ENCODE measurements at regions not wholly inside any gene's neighbourhood (a gene's known extent, or its start where the extent isn't known, plus 50 kb on each side); places are given as distances from the start of the nearest gene placed in this dataset.

DNA sequence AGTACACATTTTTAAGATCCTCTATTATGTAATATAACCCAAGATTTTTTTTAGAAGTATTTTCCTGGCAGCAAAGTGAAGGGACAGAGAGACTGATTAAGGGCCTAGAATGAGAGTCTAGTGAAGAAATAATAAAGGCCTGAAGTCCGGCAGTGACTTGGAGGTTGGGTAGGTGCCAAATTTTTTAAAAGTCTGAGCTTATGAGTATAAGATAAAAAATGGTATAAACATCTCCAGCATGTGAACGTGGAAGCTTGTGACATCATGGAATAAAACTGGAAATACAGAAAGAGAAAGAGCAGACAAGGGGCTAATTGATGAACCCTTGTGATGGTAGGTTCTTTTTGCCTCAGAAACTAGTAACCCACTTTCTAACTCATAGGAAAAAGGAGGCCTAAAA is 174.6 kb downstream of the SUCLA2 start:
- TF ChIP-seq, protein P1, sequence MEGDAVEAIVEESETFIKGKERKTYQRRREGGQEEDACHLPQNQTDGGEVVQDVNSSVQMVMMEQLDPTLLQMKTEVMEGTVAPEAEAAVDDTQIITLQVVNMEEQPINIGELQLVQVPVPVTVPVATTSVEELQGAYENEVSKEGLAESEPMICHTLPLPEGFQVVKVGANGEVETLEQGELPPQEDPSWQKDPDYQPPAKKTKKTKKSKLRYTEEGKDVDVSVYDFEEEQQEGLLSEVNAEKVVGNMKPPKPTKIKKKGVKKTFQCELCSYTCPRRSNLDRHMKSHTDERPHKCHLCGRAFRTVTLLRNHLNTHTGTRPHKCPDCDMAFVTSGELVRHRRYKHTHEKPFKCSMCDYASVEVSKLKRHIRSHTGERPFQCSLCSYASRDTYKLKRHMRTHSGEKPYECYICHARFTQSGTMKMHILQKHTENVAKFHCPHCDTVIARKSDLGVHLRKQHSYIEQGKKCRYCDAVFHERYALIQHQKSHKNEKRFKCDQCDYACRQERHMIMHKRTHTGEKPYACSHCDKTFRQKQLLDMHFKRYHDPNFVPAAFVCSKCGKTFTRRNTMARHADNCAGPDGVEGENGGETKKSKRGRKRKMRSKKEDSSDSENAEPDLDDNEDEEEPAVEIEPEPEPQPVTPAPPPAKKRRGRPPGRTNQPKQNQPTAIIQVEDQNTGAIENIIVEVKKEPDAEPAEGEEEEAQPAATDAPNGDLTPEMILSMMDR (IDR thresholded peaks at IDR 0.05; ENCODE audit: low read depth, low read length): no peak
- TF ChIP-seq POLR2A (IDR thresholded peaks at IDR 0.05; ENCODE audit: extremely low read depth, insufficient read length): no peak
- TF ChIP-seq, protein P2, sequence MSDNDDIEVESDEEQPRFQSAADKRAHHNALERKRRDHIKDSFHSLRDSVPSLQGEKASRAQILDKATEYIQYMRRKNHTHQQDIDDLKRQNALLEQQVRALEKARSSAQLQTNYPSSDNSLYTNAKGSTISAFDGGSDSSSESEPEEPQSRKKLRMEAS (IDR thresholded peaks at IDR 0.05; ENCODE audit: low read depth, low read length): no peak
- no peak for TF ChIP-seq MYC (IDR thresholded peaks at IDR 0.05; ENCODE audit: low read depth, low read length)
- no peak for DNase-seq (ENCODE audit: low read depth)
- no peak overlapping the region for H3K4me3 ChIP-seq (ENCODE audit: low read depth, low read length)

DNA sequence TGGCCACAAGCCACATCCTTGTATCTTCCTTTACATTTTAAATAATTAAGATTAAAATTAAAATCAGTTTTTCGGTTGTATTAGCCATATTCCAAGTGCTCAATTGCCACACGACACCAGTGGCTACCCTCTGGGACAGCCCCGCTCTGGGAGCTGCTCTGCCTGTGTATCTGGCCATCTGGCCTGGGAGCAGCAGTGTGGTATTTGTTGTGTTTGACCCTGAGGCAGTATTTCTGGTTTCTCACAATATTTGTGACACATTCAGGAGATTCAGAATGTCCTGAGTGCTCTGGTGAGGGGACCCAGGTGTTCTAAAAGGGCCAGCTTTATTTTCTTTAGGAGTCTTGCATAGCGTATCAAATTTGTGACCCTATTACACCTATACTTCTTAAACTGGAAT is 179.0 kb downstream of the SUCLA2 start:
- TF ChIP-seq, protein P1 (IDR thresholded peaks at IDR 0.05; ENCODE audit: low read depth, low read length): no peak
- TF ChIP-seq POLR2A (IDR thresholded peaks at IDR 0.05; ENCODE audit: extremely low read depth, insufficient read length) (no peak), MYC (IDR thresholded peaks at IDR 0.05; ENCODE audit: low read depth, low read length) (no peak)
- TF ChIP-seq, protein P2 (IDR thresholded peaks at IDR 0.05; ENCODE audit: low read depth, low read length): no peak
- no peak for DNase-seq (ENCODE audit: low read depth)
- no peak overlapping the region for H3K4me3 ChIP-seq (ENCODE audit: low read depth, low read length)

DNA sequence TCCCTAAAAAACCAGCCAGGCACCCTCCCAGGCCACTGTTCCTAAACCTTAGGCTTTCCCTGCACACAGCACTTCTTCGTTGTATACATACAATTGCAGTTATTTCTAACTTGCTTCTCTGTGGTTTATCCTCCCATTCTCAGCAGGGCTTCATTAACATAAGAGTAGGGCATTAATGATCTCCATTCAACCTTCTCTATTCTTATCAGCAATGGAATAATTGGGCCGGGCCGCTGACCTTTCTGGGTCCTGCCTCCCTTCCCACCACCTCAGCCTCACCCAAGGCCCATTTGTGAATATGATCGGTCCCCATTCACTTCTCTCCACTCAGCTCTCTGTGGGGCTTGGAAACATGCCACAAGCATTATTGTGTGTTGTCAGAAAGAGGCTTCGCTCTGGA is 184.2 kb downstream of the SUCLA2 start:
- DNase-seq (ENCODE audit: low read depth): no peak
- no peak for TF ChIP-seq MYC (IDR thresholded peaks at IDR 0.05; ENCODE audit: low read depth, low read length)
- TF ChIP-seq, protein P1 (IDR thresholded peaks at IDR 0.05; ENCODE audit: low read depth, low read length): no peak
- TF ChIP-seq, protein P2 (IDR thresholded peaks at IDR 0.05; ENCODE audit: low read depth, low read length): no peak
- TF ChIP-seq POLR2A (IDR thresholded peaks at IDR 0.05; ENCODE audit: extremely low read depth, insufficient read length): no peak
- no peak overlapping the region for H3K4me3 ChIP-seq (ENCODE audit: low read depth, low read length)

DNA sequence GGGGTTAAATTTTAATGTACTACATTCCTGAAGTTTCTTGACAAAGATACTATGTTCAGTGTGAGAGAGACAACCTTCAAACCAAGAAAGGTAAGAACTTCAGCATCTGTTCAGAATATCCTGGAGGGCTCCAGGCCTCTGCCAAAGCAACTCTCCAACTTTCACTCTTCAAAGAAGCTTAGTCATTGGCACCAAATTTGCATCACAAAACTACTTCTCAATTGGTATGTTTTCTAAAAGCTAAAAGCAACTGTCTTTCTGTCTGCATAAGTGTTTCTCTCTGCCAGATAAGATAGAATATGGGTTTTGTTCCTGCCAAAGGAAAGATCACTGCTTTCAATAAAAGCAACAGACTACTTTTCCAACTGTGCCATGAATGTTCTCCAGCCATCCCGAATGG is 187.4 kb downstream of the SUCLA2 start:
- TF ChIP-seq MYC (IDR thresholded peaks at IDR 0.05; ENCODE audit: low read depth, low read length): no peak
- TF ChIP-seq, protein P1 (IDR thresholded peaks at IDR 0.05; ENCODE audit: low read depth, low read length): no peak
- TF ChIP-seq POLR2A (IDR thresholded peaks at IDR 0.05; ENCODE audit: extremely low read depth, insufficient read length): no peak
- TF ChIP-seq, protein P2 (IDR thresholded peaks at IDR 0.05; ENCODE audit: low read depth, low read length): no peak
- DNase-seq (ENCODE audit: low read depth): no peak
- H3K4me3 ChIP-seq (ENCODE audit: low read depth, low read length): no peak overlapping the region

DNA sequence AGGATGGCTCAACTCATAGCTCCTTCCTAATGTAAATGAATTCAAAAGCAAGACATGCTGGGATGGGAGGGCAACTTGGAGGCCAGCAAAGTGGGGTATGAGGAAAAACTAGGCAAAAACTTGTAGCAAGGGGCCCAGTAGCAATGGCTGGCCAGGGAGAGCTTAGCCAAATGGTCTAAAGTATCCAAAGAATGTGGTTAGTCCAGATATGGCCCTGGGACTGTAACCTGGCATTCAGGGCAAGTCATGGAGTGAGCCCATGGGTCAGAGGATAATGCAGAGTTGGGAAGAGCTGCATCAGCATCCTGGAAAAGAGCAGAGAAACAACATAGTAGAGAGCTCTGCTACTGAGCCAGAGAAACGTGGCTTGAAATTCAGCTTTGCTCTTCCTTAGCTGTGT is 191.7 kb downstream of the SUCLA2 start:
- H3K4me3 ChIP-seq (ENCODE audit: low read depth, low read length): no peak overlapping the region
- DNase-seq (ENCODE audit: low read depth): no peak
- TF ChIP-seq POLR2A (IDR thresholded peaks at IDR 0.05; ENCODE audit: extremely low read depth, insufficient read length) (no peak), MYC (IDR thresholded peaks at IDR 0.05; ENCODE audit: low read depth, low read length) (no peak)
- TF ChIP-seq, protein P1 (IDR thresholded peaks at IDR 0.05; ENCODE audit: low read depth, low read length): no peak
- TF ChIP-seq, protein P2 (IDR thresholded peaks at IDR 0.05; ENCODE audit: low read depth, low read length): no peak

DNA sequence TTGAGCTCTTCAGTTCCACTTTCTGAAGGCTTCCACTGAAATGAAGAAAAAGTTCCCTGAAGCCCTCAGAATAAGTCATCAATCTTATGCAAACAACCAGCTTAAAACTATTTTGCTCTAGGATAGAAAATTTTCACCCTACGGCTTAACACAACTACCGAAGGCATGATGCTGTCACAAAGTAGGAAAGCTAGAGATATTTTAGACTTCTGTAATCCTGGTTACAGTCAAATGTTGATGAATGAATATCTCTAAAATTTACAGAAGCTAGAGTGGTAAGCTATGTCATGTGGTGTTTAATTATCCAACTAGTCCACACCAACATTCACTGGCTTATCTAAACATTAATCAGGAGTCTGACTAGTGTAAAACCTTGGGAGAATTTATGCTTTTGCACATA is 197.9 kb downstream of the SUCLA2 start:
- no peak overlapping the region for H3K4me3 ChIP-seq (ENCODE audit: low read depth, low read length)
- TF ChIP-seq MYC (IDR thresholded peaks at IDR 0.05; ENCODE audit: low read depth, low read length) (no peak), POLR2A (IDR thresholded peaks at IDR 0.05; ENCODE audit: extremely low read depth, insufficient read length) (no peak)
- TF ChIP-seq, protein P1 (IDR thresholded peaks at IDR 0.05; ENCODE audit: low read depth, low read length): no peak
- TF ChIP-seq, protein P2 (IDR thresholded peaks at IDR 0.05; ENCODE audit: low read depth, low read length): no peak
- DNase-seq (ENCODE audit: low read depth): no peak

All from NB4 (cell line).